22Rv1 (cell line): ENCODE measurements at regions not wholly inside any gene's neighbourhood (a gene's known extent, or its start where the extent isn't known, plus 50 kb on each side); places are given as distances from the start of the nearest gene placed in this dataset.

ENCODE experiments used
- H3K27ac ChIP-seq: fragments of 450-650 bp; 2 replicates; pipeline ENCODE4 v1.5.1; 2017
- CTCF ChIP-seq: fragments of 450-650 bp; IDR thresholded peaks from 2 replicates; pipeline ENCODE4 v1.5.1; 2017; ENCODE audit warnings: mild to moderate bottlenecking
- ZFX ChIP-seq: fragments of 450-650 bp; IDR thresholded peaks from 2 replicates; pipeline ENCODE4 v1.6.1; 2017; ENCODE audit warnings: antibody characterized with exemption, borderline replicate concordance

- TF ChIP-seq ZFX, result no peak
- no peak for TF ChIP-seq CTCF
- no peak overlapping the region for H3K27ac ChIP-seq
These were observed 201.5 kb upstream of the KIRREL3 start for GRCh38 chr11:127202105-127202504.

- TF ChIP-seq CTCF, result no peak
- TF ChIP-seq ZFX, result no peak
- H3K27ac ChIP-seq, result no peak overlapping the region
These were observed 198.8 kb upstream of the KIRREL3 start for GRCh38 chr11:127199306-127199801.

GRCh38 chr11:127195501-127196120 lies 195.0 kb upstream of the KIRREL3 start:
- H3K27ac ChIP-seq, result no peak overlapping the region
- no peak for TF ChIP-seq CTCF
- TF ChIP-seq ZFX, result no peak

GRCh38 chr11:127194521-127194920 lies 194.0 kb upstream of the KIRREL3 start:
- no peak for TF ChIP-seq CTCF
- no peak for TF ChIP-seq ZFX
- H3K27ac ChIP-seq, result no peak overlapping the region

DNA sequence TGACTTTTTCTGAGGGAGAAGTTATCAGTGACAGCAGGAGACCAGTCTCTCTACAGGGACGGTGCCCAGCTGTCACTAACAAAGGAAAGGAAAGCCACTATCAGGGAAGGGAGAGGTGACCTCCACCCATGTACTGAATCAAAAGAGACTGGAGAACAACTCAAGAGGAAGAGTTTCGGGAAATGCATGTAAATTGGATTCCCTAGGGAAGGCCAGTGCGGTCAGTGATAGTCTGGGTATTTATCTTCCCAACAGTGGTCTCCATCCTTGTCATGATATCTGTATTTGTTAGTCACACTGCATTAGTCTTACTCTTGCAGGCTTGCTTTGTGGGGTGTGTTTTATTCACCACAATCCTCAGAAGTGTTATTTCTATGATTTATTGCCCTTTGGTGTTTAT lies 193.4 kb upstream of the KIRREL3 start:
- TF ChIP-seq CTCF (no peak), ZFX (no peak)
- no peak overlapping the region for H3K27ac ChIP-seq

GRCh38 chr11:127191689-127192088 lies 191.1 kb upstream of the KIRREL3 start:
- H3K27ac ChIP-seq, result no peak overlapping the region
- TF ChIP-seq ZFX, result no peak
- TF ChIP-seq CTCF, result no peak

- TF ChIP-seq ZFX, result no peak
- no peak for TF ChIP-seq CTCF
- no peak overlapping the region for H3K27ac ChIP-seq
These were observed 190.7 kb upstream of the KIRREL3 start for GRCh38 chr11:127191261-127191660.
